AG04450 (cell line): ENCODE measurements at regions not wholly inside any gene's neighbourhood (a gene's known extent, or its start where the extent isn't known, plus 50 kb on each side); places are given as distances from the start of the nearest gene placed in this dataset.

Experiments used
- CTCF ChIA-PET: fragments of 300-600, 350-600 bp; formaldehyde crosslinking; extraction: SDS; loops from one replicate; lab custom pipeline; 2022; ENCODE audit warnings: antibody characterized with exemption, inconsistent platforms; lab: Charles Lee
- POLR2A ChIA-PET: fragments of 350-600 bp; formaldehyde crosslinking; extraction: SDS; loops from one replicate; lab custom pipeline; 2021; ENCODE audit warnings: antibody characterized with exemption, inconsistent platforms; lab: Yijun Ruan, JAX
- DNase-seq: peaks from one replicate; pipeline ENCODE4 v3.0.0-alpha.2; 2011; ENCODE audit warnings: low read depth, low spot score
- H3K27ac ChIP-seq: one replicate; pipeline ENCODE4 v1.5.1; 2012; ENCODE audit warnings: low read depth, low read length, control low read depth
- H3K27me3 ChIP-seq: one replicate; pipeline ENCODE4 v1.6.0; 2012; ENCODE audit warnings: low read length; ENCODE audit not compliant: control insufficient read depth, insufficient read depth
- H3K4me3 ChIP-seq: 2 replicates; pipeline ENCODE4 v1.5.1; 2011; ENCODE audit warnings: mild to moderate bottlenecking, low read depth, low read length, control low read depth
- H3K9me3 ChIP-seq: 2 replicates; pipeline ENCODE4 v1.5.1; 2012; ENCODE audit warnings: low read length; ENCODE audit not compliant: control insufficient read depth, insufficient read depth
- TF ChIP-seq, protein P1 (sequence below): IDR thresholded peaks from 2 replicates; pipeline ENCODE4 v1.5.1; 2011; ENCODE audit warnings: low read depth, low read length, control low read depth, inconsistent platforms

- TF ChIP-seq, protein P1, sequence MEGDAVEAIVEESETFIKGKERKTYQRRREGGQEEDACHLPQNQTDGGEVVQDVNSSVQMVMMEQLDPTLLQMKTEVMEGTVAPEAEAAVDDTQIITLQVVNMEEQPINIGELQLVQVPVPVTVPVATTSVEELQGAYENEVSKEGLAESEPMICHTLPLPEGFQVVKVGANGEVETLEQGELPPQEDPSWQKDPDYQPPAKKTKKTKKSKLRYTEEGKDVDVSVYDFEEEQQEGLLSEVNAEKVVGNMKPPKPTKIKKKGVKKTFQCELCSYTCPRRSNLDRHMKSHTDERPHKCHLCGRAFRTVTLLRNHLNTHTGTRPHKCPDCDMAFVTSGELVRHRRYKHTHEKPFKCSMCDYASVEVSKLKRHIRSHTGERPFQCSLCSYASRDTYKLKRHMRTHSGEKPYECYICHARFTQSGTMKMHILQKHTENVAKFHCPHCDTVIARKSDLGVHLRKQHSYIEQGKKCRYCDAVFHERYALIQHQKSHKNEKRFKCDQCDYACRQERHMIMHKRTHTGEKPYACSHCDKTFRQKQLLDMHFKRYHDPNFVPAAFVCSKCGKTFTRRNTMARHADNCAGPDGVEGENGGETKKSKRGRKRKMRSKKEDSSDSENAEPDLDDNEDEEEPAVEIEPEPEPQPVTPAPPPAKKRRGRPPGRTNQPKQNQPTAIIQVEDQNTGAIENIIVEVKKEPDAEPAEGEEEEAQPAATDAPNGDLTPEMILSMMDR, result no peak
- ChIA-PET POLR2A (no interaction called here), CTCF (no interaction called here)
- no peak overlapping the region for H3K27ac ChIP-seq
- no peaks in the 10 kb centered on the region for H3K27me3 ChIP-seq
- H3K4me3 ChIP-seq, result no peak overlapping the region
- DNase-seq, result no peak
- no peaks in the 10 kb centered on the region for H3K9me3 ChIP-seq
Measured at GRCh38 chr5:159459951-159460538, 129.8 kb upstream of the IL12B start.

DNA sequence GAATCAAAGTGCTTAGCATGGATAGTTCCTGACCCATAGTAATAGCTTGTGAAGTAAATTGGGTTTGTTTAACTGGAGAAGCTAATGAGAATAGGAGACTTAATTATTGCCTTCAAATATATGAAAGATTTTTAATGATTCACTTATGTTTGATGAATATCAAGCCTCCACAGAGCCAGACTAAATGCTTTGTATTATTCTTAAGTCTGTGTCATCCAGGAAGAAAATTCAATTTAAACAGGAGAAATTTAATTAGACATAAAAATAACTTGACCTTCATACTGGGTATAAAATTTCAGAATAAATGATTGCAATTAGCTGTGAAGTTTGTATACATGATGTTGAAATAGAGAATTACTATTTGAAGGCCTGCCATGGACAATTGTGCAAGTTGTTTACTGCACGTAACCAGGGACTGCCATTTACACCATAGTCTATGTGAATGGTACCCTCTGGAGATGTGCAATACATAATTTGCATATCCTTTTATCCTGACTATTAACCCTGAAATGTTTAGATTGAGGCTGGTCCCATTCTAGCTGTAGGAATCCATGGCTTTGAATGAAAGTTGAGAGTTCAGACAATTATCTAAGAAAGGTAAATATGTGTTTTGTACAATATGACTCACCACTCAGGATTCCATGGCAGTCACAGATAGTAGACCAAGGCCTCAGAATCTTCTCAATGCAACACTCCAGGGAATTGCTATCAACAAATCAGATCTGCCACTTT is 133.5 kb upstream of the IL12B start:
- POLR2A ChIA-PET, result no interaction called here
- CTCF ChIA-PET, result interaction anchor here (0.9 to 2.3 kb wide), 3 partner anchors 19 to 524 kb away, joined by 3 to 6 read pairs (median 4); no protein-coding TSS in a partner anchor
- TF ChIP-seq, protein P1, result no peak
- Histone ChIP-seq H3K27me3 (no peaks in the 10 kb centered on the region), H3K9me3 (no peaks in the 10 kb centered on the region), H3K27ac (no peak overlapping the region), H3K4me3 (no peak overlapping the region)
- DNase-seq, result no peak

DNA sequence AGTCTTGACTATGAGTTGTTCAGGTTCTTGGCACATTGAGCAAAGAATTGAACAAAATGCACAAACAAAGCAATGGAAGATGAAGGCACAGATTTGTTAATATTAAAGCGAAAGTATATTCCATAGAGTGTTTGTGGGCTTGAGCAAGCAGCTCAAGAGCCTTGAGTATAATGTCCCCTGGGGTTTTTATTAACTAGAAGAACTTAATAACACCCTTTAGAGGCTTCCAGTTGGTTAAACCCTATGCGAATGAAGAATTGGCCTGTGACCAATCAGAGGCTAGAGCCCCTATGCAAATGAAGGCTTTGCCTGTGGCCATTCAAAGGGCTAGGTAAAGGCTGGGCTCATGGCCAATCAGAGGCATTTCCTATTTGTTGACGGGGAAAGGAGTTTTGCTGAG is 135.3 kb upstream of the IL12B start:
- no peaks in the 10 kb centered on the region for H3K9me3 ChIP-seq

GRCh38 chr5:159467666-159468065 is 137.4 kb upstream of the IL12B start:
- TF ChIP-seq, protein P1, result no peak
- Histone ChIP-seq H3K9me3 (no peaks in the 10 kb centered on the region), H3K27ac (no peak overlapping the region), H3K4me3 (no peak overlapping the region), H3K27me3 (no peaks in the 10 kb centered on the region)
- no peak for DNase-seq
- CTCF ChIA-PET, result no interaction called here
- POLR2A ChIA-PET, result no interaction called here

More for the DNA sequence above, 135.3 kb upstream of the IL12B start:
- Histone ChIP-seq H3K27ac (no peak overlapping the region), H3K4me3 (no peak overlapping the region), H3K27me3 (no peaks in the 10 kb centered on the region)
- TF ChIP-seq, protein P1, result no peak
- CTCF ChIA-PET, result interaction anchor here (2.3 kb wide), 1 partner anchor 21 kb away, joined by 6 read pairs; no protein-coding TSS in a partner anchor
- no peak for DNase-seq
- POLR2A ChIA-PET, result no interaction called here
